H1 (cell line): ENCODE measurements at regions not wholly inside any gene's neighbourhood (a gene's known extent, or its start where the extent isn't known, plus 50 kb on each side); places are given as distances from the start of the nearest gene placed in this dataset.

Source experiments
- EZH2 ChIP-seq: fragments of 200-600 bp; sonication (generic); IDR thresholded peaks from 2 replicates; pipeline ENCODE4 v1.7.1; 2012; ENCODE audit warnings: low read depth, mild to moderate bottlenecking, moderate library complexity, low read length, inconsistent platforms; ENCODE audit not compliant: severe bottlenecking
- GABPA ChIP-seq: IDR thresholded peaks from 2 replicates; pipeline ENCODE4 v1.6.1; 2011; ENCODE audit warnings: mild to moderate bottlenecking, low read length, moderate library complexity, borderline replicate concordance; ENCODE audit not compliant: insufficient read depth
- NRF1 ChIP-seq: IDR thresholded peaks from 2 replicates; pipeline ENCODE4 v1.6.1; 2011; ENCODE audit warnings: mild to moderate bottlenecking, low read depth, low read length, improper control_type of control experiment
- PHF8 ChIP-seq: fragments of 200-600 bp; sonication (generic); conservative IDR thresholded peaks from 2 replicates; pipeline ENCODE4 v1.7.1; 2012; ENCODE audit warnings: low read depth, mild to moderate bottlenecking, inconsistent platforms, low read length, moderate library complexity
- RAD21 ChIP-seq, 2 experiments: IDR thresholded peaks in 1 of 2; conservative IDR thresholded peaks in 1 of 2; 2 replicates each; pipeline ENCODE4 v1.6.1; 2011; ENCODE audit warnings: low read depth in 2 of 2, low read length in 2 of 2, improper control_type of control experiment in 1 of 2, inconsistent platforms in 1 of 2, mild to moderate bottlenecking in 1 of 2, moderate library complexity in 1 of 2
- RBBP5 ChIP-seq: IDR thresholded peaks from 2 replicates; pipeline ENCODE4 v1.7.1; 2012; ENCODE audit warnings: low read depth, mild to moderate bottlenecking, inconsistent platforms, low read length, moderate library complexity, borderline replicate concordance
- RXRA ChIP-seq: IDR thresholded peaks from 2 replicates; pipeline ENCODE4 v1.6.1; 2011; ENCODE audit warnings: low read depth, mild to moderate bottlenecking, low read length, moderate library complexity; ENCODE audit not compliant: insufficient read depth
- YY1 ChIP-seq: IDR thresholded peaks from 2 replicates; pipeline ENCODE4 v1.6.1; 2011; ENCODE audit warnings: low read depth, mild to moderate bottlenecking, low read length
- TF ChIP-seq, protein P1 (sequence below): fragments of 300-600 bp; sonication (generic); IDR thresholded peaks from 2 replicates; pipeline ENCODE4 v1.7.1; 2012; ENCODE audit warnings: low read length, moderate library complexity, mild to moderate bottlenecking, inconsistent platforms; ENCODE audit not compliant: insufficient replicate concordance
- TF ChIP-seq, protein P2 (sequence below): IDR thresholded peaks from 2 replicates; pipeline ENCODE4 v1.6.1; 2012; ENCODE audit warnings: inconsistent platforms

DNA sequence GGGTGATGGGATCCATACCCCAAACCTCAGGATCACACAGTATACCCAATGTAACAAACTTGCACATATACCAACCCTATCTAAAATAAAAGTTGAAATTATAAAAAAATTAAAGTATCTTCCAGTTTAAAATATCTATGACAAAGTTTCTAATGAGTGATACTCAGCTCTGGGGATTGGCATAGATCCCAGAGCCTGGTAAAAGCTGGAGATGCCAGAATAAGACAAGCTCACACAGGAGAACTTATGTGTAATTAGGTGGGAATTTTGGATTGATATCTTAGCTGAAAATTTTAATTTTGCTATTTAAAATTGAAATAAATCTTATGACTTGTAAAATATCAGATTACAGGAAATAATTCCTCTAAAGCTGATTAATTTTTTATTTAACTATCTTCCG is 686.5 kb downstream of the GABRG1 start (continued):
- TF ChIP-seq, protein P1, sequence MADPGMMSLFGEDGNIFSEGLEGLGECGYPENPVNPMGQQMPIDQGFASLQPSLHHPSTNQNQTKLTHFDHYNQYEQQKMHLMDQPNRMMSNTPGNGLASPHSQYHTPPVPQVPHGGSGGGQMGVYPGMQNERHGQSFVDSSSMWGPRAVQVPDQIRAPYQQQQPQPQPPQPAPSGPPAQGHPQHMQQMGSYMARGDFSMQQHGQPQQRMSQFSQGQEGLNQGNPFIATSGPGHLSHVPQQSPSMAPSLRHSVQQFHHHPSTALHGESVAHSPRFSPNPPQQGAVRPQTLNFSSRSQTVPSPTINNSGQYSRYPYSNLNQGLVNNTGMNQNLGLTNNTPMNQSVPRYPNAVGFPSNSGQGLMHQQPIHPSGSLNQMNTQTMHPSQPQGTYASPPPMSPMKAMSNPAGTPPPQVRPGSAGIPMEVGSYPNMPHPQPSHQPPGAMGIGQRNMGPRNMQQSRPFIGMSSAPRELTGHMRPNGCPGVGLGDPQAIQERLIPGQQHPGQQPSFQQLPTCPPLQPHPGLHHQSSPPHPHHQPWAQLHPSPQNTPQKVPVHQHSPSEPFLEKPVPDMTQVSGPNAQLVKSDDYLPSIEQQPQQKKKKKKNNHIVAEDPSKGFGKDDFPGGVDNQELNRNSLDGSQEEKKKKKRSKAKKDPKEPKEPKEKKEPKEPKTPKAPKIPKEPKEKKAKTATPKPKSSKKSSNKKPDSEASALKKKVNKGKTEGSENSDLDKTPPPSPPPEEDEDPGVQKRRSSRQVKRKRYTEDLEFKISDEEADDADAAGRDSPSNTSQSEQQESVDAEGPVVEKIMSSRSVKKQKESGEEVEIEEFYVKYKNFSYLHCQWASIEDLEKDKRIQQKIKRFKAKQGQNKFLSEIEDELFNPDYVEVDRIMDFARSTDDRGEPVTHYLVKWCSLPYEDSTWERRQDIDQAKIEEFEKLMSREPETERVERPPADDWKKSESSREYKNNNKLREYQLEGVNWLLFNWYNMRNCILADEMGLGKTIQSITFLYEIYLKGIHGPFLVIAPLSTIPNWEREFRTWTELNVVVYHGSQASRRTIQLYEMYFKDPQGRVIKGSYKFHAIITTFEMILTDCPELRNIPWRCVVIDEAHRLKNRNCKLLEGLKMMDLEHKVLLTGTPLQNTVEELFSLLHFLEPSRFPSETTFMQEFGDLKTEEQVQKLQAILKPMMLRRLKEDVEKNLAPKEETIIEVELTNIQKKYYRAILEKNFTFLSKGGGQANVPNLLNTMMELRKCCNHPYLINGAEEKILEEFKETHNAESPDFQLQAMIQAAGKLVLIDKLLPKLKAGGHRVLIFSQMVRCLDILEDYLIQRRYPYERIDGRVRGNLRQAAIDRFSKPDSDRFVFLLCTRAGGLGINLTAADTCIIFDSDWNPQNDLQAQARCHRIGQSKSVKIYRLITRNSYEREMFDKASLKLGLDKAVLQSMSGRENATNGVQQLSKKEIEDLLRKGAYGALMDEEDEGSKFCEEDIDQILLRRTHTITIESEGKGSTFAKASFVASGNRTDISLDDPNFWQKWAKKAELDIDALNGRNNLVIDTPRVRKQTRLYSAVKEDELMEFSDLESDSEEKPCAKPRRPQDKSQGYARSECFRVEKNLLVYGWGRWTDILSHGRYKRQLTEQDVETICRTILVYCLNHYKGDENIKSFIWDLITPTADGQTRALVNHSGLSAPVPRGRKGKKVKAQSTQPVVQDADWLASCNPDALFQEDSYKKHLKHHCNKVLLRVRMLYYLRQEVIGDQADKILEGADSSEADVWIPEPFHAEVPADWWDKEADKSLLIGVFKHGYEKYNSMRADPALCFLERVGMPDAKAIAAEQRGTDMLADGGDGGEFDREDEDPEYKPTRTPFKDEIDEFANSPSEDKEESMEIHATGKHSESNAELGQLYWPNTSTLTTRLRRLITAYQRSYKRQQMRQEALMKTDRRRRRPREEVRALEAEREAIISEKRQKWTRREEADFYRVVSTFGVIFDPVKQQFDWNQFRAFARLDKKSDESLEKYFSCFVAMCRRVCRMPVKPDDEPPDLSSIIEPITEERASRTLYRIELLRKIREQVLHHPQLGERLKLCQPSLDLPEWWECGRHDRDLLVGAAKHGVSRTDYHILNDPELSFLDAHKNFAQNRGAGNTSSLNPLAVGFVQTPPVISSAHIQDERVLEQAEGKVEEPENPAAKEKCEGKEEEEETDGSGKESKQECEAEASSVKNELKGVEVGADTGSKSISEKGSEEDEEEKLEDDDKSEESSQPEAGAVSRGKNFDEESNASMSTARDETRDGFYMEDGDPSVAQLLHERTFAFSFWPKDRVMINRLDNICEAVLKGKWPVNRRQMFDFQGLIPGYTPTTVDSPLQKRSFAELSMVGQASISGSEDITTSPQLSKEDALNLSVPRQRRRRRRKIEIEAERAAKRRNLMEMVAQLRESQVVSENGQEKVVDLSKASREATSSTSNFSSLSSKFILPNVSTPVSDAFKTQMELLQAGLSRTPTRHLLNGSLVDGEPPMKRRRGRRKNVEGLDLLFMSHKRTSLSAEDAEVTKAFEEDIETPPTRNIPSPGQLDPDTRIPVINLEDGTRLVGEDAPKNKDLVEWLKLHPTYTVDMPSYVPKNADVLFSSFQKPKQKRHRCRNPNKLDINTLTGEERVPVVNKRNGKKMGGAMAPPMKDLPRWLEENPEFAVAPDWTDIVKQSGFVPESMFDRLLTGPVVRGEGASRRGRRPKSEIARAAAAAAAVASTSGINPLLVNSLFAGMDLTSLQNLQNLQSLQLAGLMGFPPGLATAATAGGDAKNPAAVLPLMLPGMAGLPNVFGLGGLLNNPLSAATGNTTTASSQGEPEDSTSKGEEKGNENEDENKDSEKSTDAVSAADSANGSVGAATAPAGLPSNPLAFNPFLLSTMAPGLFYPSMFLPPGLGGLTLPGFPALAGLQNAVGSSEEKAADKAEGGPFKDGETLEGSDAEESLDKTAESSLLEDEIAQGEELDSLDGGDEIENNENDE, result no peak
- TF ChIP-seq PHF8 (no peak), RXRA (no peak), YY1 (no peak), RAD21 (IDR thresholded peaks at IDR 0.05 in 1 of 2, conservative IDR thresholded peaks at IDR 0.05 in 1 of 2; ENCODE audit: low read depth in 2 of 2, low read length in 2 of 2) (no peak), NRF1 (no peak), EZH2 (no peak), GABPA (no peak), RBBP5 (no peak)
- TF ChIP-seq, protein P2, sequence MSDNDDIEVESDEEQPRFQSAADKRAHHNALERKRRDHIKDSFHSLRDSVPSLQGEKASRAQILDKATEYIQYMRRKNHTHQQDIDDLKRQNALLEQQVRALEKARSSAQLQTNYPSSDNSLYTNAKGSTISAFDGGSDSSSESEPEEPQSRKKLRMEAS, result no peak
- TF ChIP-seq, all 59 proteins: peak for 0
